ENCODE measurements at regions not wholly inside any gene's neighbourhood (a gene's known extent, or its start where the extent isn't known, plus 50 kb on each side); places are given as distances from the start of the nearest gene placed in this dataset.

- H3K4me1 ChIP-seq, result no peaks in the 10 kb centered on the region
- H3K4me3 ChIP-seq, result no peak overlapping the region
- DNase-seq (no peak), ATAC-seq (ENCODE audit: low FRiP score in 2 of 2) (peak in 1 of 2 donors; percentile 69)
- no peaks in the 10 kb centered on the region for H3K36me3 ChIP-seq
- WGBS, 2 donors, result 35 to 41% methylated on average over 4 of the region's 4 CpGs
- H3K9me3 ChIP-seq, result no peaks in the 10 kb centered on the region
- TF ChIP-seq CTCF (IDR thresholded peaks at IDR 0.05) (no peak), POLR2AphosphoS5 (IDR thresholded peaks at IDR 0.05) (no peak), POLR2A (IDR thresholded peaks at IDR 0.05) (no peak), EP300 (IDR thresholded peaks at IDR 0.05) (no peak)
- H3K27ac ChIP-seq, result no peak overlapping the region
- H3K27me3 ChIP-seq, result no peaks in the 10 kb centered on the region
These were observed 525.5 kb downstream of the MATN1 start for GRCh38 chr1:30197639-30198450.

DNA sequence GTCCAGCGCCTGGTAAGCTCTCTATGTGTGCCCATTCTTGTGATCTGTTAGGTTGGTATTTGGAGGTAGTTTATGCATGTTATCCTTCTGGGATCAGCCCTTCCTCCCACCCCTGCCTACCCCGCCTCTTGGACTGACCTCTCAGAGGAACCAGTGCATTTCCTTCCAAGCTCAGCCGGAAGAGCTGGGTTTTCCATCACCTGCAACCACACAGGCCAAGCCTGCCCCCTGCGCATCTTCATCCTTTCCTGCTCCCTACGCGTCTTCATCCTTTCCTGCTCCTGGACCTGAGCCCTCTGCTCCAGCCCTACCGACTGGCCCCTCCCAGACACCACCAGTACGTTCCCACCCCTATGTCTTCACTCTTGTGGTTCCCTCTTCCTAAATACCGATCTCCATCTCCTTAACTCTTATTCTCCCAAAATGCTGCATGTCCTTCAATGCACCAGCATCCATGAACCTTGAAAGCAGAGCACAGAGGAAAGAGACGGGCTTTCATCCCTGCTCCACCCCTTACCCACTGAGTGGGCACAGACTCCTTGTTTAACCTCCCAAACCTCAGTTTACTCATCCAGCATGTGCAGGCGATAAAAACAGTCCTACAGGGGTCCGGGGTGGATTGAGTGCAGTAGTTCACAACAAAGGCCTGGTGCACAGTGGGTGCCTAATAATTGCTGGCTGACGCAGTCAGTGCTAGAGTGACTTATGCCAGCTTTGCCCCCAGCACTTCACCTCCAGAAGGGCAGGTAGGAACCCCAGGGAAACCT lies 526.3 kb downstream of the MATN1 start:
- Histone ChIP-seq H3K27ac (no peak overlapping the region), H3K36me3 (no peaks in the 10 kb centered on the region), H3K27me3 (no peaks in the 10 kb centered on the region), H3K4me1 (no peaks in the 10 kb centered on the region), H3K9me3 (no peaks in the 10 kb centered on the region), H3K4me3 (no peak overlapping the region)
- TF ChIP-seq CTCF (IDR thresholded peaks at IDR 0.05), result no peak
- TF ChIP-seq EP300 (IDR thresholded peaks at IDR 0.05), result no peak
- TF ChIP-seq POLR2A (IDR thresholded peaks at IDR 0.05), result no peak
- no peak for TF ChIP-seq POLR2AphosphoS5 (IDR thresholded peaks at IDR 0.05)
- WGBS, 2 donors, result 51 to 54% methylated on average over 13 of the region's 13 CpGs
- DNase-seq, result no peak
- ATAC-seq (ENCODE audit: low FRiP score in 2 of 2), result no peak

DNA sequence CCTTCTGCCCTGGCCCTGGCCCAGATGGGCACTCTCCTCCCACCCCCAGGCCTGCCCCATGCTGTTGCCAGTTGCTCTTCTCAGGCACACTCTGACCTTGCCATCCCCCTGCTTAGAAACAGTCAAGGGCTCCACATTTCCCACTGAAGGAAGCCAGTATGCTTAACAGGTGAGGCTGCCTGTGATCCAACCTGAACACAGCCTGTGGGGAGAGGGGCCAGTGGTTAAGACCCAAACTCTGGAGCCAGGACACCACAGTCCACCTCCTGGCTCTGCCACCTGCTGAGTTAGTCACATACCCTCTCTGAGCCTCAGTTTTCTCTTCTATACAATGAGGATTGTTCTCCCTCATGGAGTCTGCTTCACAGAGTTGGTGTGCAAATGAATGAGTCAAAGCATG lies 526.9 kb downstream of the MATN1 start:
- Histone ChIP-seq H3K27me3 (no peaks in the 10 kb centered on the region), H3K9me3 (no peaks in the 10 kb centered on the region), H3K4me3 (no peak overlapping the region), H3K4me1 (no peaks in the 10 kb centered on the region), H3K27ac (no peak overlapping the region), H3K36me3 (no peaks in the 10 kb centered on the region)
- DNase-seq (no peak), ATAC-seq (ENCODE audit: low FRiP score in 2 of 2) (no peak)
- TF ChIP-seq POLR2AphosphoS5 (IDR thresholded peaks at IDR 0.05), result no peak
- no peak for TF ChIP-seq EP300 (IDR thresholded peaks at IDR 0.05)
- TF ChIP-seq POLR2A (IDR thresholded peaks at IDR 0.05), result no peak

DNA sequence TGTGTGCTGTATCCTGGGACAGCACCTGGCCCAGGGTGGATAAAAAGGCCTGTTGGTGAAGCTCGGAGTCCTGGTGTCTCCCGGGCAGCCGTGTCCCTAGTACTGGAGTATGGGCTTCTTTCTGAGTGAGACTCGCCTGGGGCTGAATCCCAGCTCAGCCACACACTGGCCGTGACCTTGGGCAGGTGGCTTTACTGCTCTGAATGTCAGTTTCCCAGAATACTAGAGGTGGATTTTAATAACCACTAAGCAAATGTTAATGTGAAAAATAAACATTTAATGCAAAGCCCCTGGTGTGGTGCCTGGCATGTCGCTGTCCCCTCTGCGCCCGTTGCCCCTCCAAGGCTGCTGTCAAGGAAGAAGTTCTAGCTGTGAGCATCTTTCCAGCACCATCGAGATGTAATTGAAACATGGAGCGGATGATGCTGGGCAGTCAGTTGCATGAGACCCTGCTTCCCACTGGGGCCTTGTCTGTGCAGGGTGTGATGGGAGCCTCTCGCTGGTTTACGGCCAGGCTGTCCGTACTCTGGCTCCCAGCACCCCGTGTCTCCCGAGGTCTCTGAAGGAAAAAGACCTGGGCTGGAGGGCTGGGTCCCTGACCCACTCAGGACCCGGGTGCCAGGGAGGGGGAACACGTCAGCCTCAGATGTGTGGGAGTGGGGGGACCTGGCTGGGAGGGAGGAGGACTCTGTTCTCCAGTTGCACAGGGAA lies 527.8 kb downstream of the MATN1 start:
- Histone ChIP-seq H3K4me3 (no peak overlapping the region), H3K27ac (no peak overlapping the region), H3K36me3 (no peaks in the 10 kb centered on the region), H3K4me1 (peaks cover 0 to 6% (median 4%) of the 10 kb centered on the region in 4 donors), H3K9me3 (no peaks in the 10 kb centered on the region), H3K27me3 (no peaks in the 10 kb centered on the region)
- peak in 1 of 2 donors; percentile 29 for DNase-seq
- TF ChIP-seq CTCF (IDR thresholded peaks at IDR 0.05) (no peak), EP300 (IDR thresholded peaks at IDR 0.05) (no peak), POLR2AphosphoS5 (IDR thresholded peaks at IDR 0.05) (no peak), POLR2A (IDR thresholded peaks at IDR 0.05) (no peak)
- ATAC-seq (ENCODE audit: low FRiP score in 2 of 2), result no peak
- WGBS, 2 donors, result 83 to 93% methylated on average over 11 to 17 of the region's 17 CpGs

Measured in upper lobe of left lung (tissue), 6 donors.